ENCODE measurements at regions not wholly inside any gene's neighbourhood (a gene's known extent, or its start where the extent isn't known, plus 50 kb on each side); places are given as distances from the start of the nearest gene placed in this dataset.
"Not testable (repeated sequence)": the region's sequence is repeated elsewhere in the genome, so short reads cannot be mapped to it uniquely, and the experiment has no call there.

DNA sequence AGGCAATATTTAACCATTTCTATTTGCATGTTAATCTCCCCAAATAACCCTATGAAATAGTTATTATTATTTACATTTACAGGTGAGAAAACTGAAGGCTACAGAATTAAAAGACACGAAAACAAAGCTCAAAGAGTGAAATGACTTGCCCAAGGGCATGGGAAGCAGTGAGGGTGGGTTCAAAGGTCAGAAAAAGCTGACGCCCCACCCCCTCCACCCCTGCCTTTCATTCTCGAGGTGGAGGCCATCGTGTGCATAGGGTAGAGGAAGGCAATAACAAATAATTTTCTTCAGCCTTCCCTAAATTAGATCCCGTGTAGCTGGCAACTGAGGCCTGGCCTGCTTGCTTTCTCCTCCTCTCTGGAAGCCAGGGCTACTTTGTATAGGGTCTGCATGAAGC lies 56.1 kb upstream of the RBFOX2 start:
- no peak for DNase-seq (ENCODE audit: low spot score)
- Histone ChIP-seq H3K9me3 (no peaks in the 10 kb centered on the region), H3K4me1 (ENCODE audit: control insufficient read depth in 1 of 2, low read depth in 2 of 2) (no peaks in the 10 kb centered on the region), H3K36me3 (no peaks in the 10 kb centered on the region), H3K27me3 (replicated peaks; ENCODE audit: insufficient read depth) (no peaks in the 10 kb centered on the region), H3K4me3 (no peak overlapping the region), H3K27ac (no peak overlapping the region)
- TF ChIP-seq, protein P1, sequence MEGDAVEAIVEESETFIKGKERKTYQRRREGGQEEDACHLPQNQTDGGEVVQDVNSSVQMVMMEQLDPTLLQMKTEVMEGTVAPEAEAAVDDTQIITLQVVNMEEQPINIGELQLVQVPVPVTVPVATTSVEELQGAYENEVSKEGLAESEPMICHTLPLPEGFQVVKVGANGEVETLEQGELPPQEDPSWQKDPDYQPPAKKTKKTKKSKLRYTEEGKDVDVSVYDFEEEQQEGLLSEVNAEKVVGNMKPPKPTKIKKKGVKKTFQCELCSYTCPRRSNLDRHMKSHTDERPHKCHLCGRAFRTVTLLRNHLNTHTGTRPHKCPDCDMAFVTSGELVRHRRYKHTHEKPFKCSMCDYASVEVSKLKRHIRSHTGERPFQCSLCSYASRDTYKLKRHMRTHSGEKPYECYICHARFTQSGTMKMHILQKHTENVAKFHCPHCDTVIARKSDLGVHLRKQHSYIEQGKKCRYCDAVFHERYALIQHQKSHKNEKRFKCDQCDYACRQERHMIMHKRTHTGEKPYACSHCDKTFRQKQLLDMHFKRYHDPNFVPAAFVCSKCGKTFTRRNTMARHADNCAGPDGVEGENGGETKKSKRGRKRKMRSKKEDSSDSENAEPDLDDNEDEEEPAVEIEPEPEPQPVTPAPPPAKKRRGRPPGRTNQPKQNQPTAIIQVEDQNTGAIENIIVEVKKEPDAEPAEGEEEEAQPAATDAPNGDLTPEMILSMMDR (IDR thresholded peaks at IDR 0.05), result no peak
- no peak for ATAC-seq (ENCODE audit: insufficient number of reproducible peaks, low FRiP score, low read depth)

DNA sequence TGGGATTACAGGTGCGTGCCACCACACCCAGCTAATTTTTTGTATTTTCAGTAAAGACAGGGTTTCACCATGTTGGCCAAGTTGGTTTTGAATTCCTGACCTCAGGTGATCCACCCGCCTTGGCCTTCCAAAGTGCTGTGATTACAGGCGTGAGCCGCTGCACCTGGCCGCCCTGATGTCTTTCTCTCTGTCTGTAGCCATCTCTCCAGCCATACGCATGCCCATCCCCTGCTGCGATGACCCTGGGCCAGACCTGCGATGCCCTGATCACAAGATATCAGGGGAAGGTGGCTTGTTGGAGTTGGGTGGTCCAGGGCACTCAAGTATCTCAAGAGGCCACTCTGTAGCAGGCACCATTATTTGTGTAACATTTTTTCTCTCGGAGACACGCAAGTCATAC lies 54.4 kb upstream of the RBFOX2 start:
- H3K27ac ChIP-seq, result no peak overlapping the region
- H3K4me3 ChIP-seq, result no peak overlapping the region
- ATAC-seq (ENCODE audit: insufficient number of reproducible peaks, low FRiP score, low read depth) (no peak), DNase-seq (ENCODE audit: low spot score) (no peak)
- no peaks in the 10 kb centered on the region for H3K4me1 ChIP-seq (ENCODE audit: control insufficient read depth in 1 of 2, low read depth in 2 of 2)
- H3K9me3 ChIP-seq, result no peaks in the 10 kb centered on the region
- TF ChIP-seq, protein P1 (IDR thresholded peaks at IDR 0.05), result no peak
- no peaks in the 10 kb centered on the region for H3K27me3 ChIP-seq (replicated peaks; ENCODE audit: insufficient read depth)
- no peaks in the 10 kb centered on the region for H3K36me3 ChIP-seq

DNA sequence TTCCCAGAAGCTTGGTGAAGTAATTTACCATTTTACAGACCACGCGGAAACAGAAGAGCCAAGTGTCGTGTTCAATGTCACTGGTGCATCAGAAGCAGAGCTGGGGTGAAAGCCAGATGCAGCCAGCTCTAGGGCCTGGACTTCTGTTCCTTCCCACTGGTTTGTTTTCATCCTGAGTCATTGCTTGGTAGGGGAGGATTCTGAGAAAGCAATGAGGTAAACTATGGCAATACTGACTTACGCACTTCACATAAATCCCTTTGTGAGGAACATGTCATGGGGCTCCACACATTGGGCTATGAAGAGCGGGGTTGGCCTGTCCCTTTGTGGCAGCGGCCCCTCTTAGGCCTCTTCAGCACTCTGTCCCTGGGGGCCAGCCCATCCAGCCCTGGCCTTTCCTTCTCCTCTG lies 52.4 kb upstream of the RBFOX2 start:
- DNase-seq (ENCODE audit: low spot score) (no peak), ATAC-seq (ENCODE audit: insufficient number of reproducible peaks, low FRiP score, low read depth) (peak; percentile 83)
- H3K27me3 ChIP-seq (replicated peaks; ENCODE audit: insufficient read depth), result no peaks in the 10 kb centered on the region
- H3K9me3 ChIP-seq, result no peaks in the 10 kb centered on the region
- H3K4me3 ChIP-seq, result no peak overlapping the region
- no peaks in the 10 kb centered on the region for H3K4me1 ChIP-seq (ENCODE audit: control insufficient read depth in 1 of 2, low read depth in 2 of 2)
- TF ChIP-seq, protein P1 (IDR thresholded peaks at IDR 0.05), result no peak
- H3K27ac ChIP-seq, result peak overlapping the region; percentile 3 to 33
- no peaks in the 10 kb centered on the region for H3K36me3 ChIP-seq

DNA sequence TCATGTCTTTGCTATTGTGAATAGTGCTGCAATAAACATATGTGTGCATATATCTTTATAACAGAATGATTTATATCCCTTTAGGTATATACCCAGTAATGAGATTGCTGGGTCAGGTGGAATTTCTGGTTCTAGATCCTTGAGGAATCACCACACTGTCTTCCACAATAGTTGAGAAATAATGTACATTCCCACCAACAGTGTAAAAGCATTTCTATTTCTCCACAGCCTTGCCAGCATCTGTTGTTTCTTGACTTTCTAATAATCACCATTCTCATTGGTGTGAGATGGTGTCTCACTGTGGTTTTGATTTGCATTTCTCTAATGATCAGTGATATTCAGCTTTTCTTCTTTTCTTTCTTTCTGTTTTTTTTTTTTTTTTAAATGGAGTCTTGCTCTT lies 51.7 kb upstream of the RBFOX2 start:
- not testable (repeated sequence) for H3K4me1 ChIP-seq (ENCODE audit: control insufficient read depth in 1 of 2, low read depth in 2 of 2); H3K27ac ChIP-seq; H3K36me3 ChIP-seq; DNase-seq (ENCODE audit: low spot score); H3K9me3 ChIP-seq; ATAC-seq (ENCODE audit: insufficient number of reproducible peaks, low FRiP score, low read depth); H3K4me3 ChIP-seq; H3K27me3 ChIP-seq (replicated peaks; ENCODE audit: insufficient read depth)

DNA sequence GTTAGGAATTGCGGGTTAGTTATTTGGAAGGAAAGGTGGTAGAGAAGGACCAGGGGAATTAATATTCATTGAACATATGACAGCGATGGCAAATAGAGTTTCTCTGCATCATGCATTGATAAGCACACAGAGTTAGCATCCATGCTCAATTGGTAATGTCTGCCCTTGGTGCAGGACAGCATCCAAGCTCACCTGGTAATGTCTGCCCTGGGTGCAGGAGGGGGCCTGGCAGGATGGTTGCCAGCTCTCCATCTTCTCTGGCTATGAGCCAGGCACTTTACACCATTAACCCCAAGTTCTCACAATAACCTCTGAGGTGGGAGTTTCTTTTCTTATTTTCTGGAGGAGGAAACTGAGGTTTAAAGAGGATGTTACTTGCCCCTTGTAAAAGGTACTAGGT lies 50.4 kb upstream of the RBFOX2 start:
- Histone ChIP-seq H3K27me3 (replicated peaks; ENCODE audit: insufficient read depth) (no peaks in the 10 kb centered on the region), H3K27ac (no peak overlapping the region), H3K4me1 (ENCODE audit: control insufficient read depth in 1 of 2, low read depth in 2 of 2) (no peaks in the 10 kb centered on the region), H3K36me3 (no peaks in the 10 kb centered on the region), H3K4me3 (no peak overlapping the region), H3K9me3 (no peaks in the 10 kb centered on the region)
- TF ChIP-seq, protein P1 (IDR thresholded peaks at IDR 0.05), result no peak
- ATAC-seq (ENCODE audit: insufficient number of reproducible peaks, low FRiP score, low read depth), result no peak
- no peak for DNase-seq (ENCODE audit: low spot score)

All from thoracic aorta (tissue), 2 donors.